Coronary artery (tissue), 2 donors: ENCODE measurements at regions not wholly inside any gene's neighbourhood (a gene's known extent, or its start where the extent isn't known, plus 50 kb on each side); places are given as distances from the start of the nearest gene placed in this dataset.
"Not testable (repeated sequence)": the region's sequence is repeated elsewhere in the genome, so short reads cannot be mapped to it uniquely, and the experiment has no call there.

Source experiments
- DNase-seq: peaks from one replicate; pipeline ENCODE4 v3.0.0-alpha.2; 2017; ENCODE audit warnings: low spot score
- H3K27ac ChIP-seq, 2 donors: fragments of 200-600 bp; sonication (generic); one replicate each; pipeline ENCODE4 v1.5.1; 2016 to 2019
- H3K4me3 ChIP-seq: fragments of 200-600 bp; sonication (generic); 2 replicates; pipeline ENCODE4 v1.5.1; 2016; ENCODE audit warnings: mild to moderate bottlenecking, moderate library complexity
- TF ChIP-seq, protein P1 (sequence below): fragments of 200-600 bp; sonication (generic); IDR thresholded peaks from one replicate; pipeline ENCODE4 v1.5.1; 2019; ENCODE audit warnings: antibody characterized with exemption

- TF ChIP-seq, protein P1, sequence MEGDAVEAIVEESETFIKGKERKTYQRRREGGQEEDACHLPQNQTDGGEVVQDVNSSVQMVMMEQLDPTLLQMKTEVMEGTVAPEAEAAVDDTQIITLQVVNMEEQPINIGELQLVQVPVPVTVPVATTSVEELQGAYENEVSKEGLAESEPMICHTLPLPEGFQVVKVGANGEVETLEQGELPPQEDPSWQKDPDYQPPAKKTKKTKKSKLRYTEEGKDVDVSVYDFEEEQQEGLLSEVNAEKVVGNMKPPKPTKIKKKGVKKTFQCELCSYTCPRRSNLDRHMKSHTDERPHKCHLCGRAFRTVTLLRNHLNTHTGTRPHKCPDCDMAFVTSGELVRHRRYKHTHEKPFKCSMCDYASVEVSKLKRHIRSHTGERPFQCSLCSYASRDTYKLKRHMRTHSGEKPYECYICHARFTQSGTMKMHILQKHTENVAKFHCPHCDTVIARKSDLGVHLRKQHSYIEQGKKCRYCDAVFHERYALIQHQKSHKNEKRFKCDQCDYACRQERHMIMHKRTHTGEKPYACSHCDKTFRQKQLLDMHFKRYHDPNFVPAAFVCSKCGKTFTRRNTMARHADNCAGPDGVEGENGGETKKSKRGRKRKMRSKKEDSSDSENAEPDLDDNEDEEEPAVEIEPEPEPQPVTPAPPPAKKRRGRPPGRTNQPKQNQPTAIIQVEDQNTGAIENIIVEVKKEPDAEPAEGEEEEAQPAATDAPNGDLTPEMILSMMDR = no peak
- H3K27ac ChIP-seq = no peak overlapping the region
- H3K4me3 ChIP-seq = no peak overlapping the region
- no peak for DNase-seq
These were observed 605.1 kb downstream of the NUP35 start for GRCh38 chr2:183729380-183729779.

DNA sequence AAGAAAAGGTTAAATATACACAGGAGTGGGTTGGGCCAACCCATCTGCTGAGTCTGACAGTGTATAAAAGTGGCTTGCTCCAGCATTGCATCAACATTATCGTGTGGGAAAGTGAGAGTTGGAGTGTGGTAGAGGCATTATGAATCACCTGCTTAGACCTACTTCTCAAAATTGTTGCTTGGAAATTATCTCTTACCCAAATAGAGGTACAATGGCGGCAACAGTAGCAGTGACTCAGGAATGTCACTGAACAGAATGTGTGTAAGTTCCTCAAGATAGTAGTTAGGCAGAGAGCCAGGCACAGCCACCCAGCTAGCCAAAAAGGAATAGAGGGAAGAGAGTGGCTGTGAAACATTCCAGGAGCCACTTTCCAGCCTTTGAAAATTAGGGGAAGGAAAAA lies 616.0 kb downstream of the NUP35 start:
- TF ChIP-seq, protein P1 = no peak
- Histone ChIP-seq H3K4me3 (no peak overlapping the region), H3K27ac (no peak overlapping the region)
- DNase-seq = no peak

- H3K4me3 ChIP-seq = no peak overlapping the region
- no peak overlapping the region for H3K27ac ChIP-seq
- TF ChIP-seq, protein P1 = no peak
- no peak for DNase-seq
These were observed 628.3 kb downstream of the NUP35 start for GRCh38 chr2:183752571-183752970.

- TF ChIP-seq, protein P1 = no peak
- no peak for DNase-seq
- Histone ChIP-seq H3K27ac (no peak overlapping the region), H3K4me3 (no peak overlapping the region)
These were observed 634.8 kb downstream of the NUP35 start for GRCh38 chr2:183759033-183759432.

DNA sequence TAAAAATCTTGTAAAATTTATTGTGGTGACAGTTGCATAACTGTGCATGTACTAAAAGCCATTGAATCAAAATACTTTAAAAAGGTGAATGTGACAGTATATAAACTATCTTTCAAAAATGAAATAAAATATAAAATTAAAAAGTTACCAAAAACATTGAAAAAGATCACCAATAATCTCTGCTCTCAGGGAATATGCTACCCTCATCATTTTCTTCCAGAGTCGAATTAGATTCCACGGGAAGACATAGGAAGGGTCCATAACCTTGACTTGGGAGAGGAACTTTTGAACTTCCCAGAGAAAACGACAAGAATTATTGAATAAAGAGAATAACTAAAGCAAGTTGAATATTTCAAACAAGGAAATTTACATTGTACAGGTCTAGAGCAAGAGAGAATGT lies 649.5 kb downstream of the NUP35 start:
- Histone ChIP-seq H3K4me3 (no peak overlapping the region), H3K27ac (no peak overlapping the region)
- no peak for DNase-seq
- TF ChIP-seq, protein P1 = no peak

GRCh38 chr2:183780072-183780471 lies 655.8 kb downstream of the NUP35 start:
- TF ChIP-seq, protein P1 = no peak
- no peak overlapping the region for H3K4me3 ChIP-seq
- no peak for DNase-seq
- no peak overlapping the region for H3K27ac ChIP-seq

- H3K4me3 ChIP-seq = no peak overlapping the region
- H3K27ac ChIP-seq = no peak overlapping the region
- DNase-seq = no peak
- TF ChIP-seq, protein P1 = no peak
These were observed 658.2 kb downstream of the NUP35 start for GRCh38 chr2:183782436-183782835.

- H3K4me3 ChIP-seq, H3K27ac ChIP-seq, DNase-seq: not testable (repeated sequence)
These were observed 664.6 kb downstream of the NUP35 start for GRCh38 chr2:183788796-183789195.

GRCh38 chr2:183792165-183792924 lies 668.1 kb downstream of the NUP35 start:
- DNase-seq, H3K4me3 ChIP-seq, H3K27ac ChIP-seq: not testable (repeated sequence)
